H1 (cell line): ENCODE measurements at regions not wholly inside any gene's neighbourhood (a gene's known extent, or its start where the extent isn't known, plus 50 kb on each side); places are given as distances from the start of the nearest gene placed in this dataset.

Experiments
- ASH2L ChIP-seq: fragments of 200-600, 300-600 bp; sonication (generic); IDR thresholded peaks from one replicate; pipeline ENCODE4 v1.7.1; 2017; ENCODE audit warnings: low read length
- ATF2 ChIP-seq: IDR thresholded peaks from 2 replicates; pipeline ENCODE4 v1.6.1; 2012; ENCODE audit warnings: low read length, inconsistent platforms
- CHD7 ChIP-seq: fragments of 300-600 bp; sonication (generic); IDR thresholded peaks from 2 replicates; pipeline ENCODE4 v1.7.1; 2012; ENCODE audit warnings: low read length, moderate library complexity, mild to moderate bottlenecking, inconsistent platforms; ENCODE audit not compliant: insufficient replicate concordance
- EZH2 ChIP-seq: fragments of 200-600 bp; sonication (generic); IDR thresholded peaks from 2 replicates; pipeline ENCODE4 v1.7.1; 2012; ENCODE audit warnings: low read depth, mild to moderate bottlenecking, moderate library complexity, low read length, inconsistent platforms; ENCODE audit not compliant: severe bottlenecking
- KDM1A ChIP-seq: fragments of 200-600, 300-600 bp; sonication (generic); IDR thresholded peaks from 2 replicates; pipeline ENCODE4 v1.7.1; 2016; ENCODE audit warnings: mild to moderate bottlenecking, low read length, borderline replicate concordance
- RNF2 ChIP-seq: fragments of 200-900, 300-1000 bp; sonication (generic); IDR thresholded peaks from 2 replicates; pipeline ENCODE4 v1.7.1; 2016; ENCODE audit warnings: borderline replicate concordance, low read depth, mild to moderate bottlenecking, antibody characterized with exemption, low read length; ENCODE audit not compliant: poor library complexity, severe bottlenecking; ENCODE audit errors: missing control alignments

GRCh38 chr16:64132759-64133361 is 989.0 kb downstream of the CDH11 start (continued):
- TF ChIP-seq CHD7 (no peak), ASH2L (no peak), ATF2 (no peak), KDM1A (no peak), EZH2 (no peak), RNF2 (no peak)
